ENCODE measurements at regions not wholly inside any gene's neighbourhood (a gene's known extent, or its start where the extent isn't known, plus 50 kb on each side); places are given as distances from the start of the nearest gene placed in this dataset.

- DNase-seq (ENCODE audit: low spot score), result no peak
These were observed 181.9 kb downstream of the PABPC4L start for GRCh38 chr4:134019657-134020056.

GRCh38 chr4:134018846-134019245 is 182.7 kb downstream of the PABPC4L start:
- no peak for DNase-seq (ENCODE audit: low spot score)

GRCh38 chr4:134001057-134001456 is 200.5 kb downstream of the PABPC4L start:
- DNase-seq (ENCODE audit: low spot score), result no peak

- DNase-seq (ENCODE audit: low spot score), result no peak
These were observed 204.2 kb downstream of the PABPC4L start for GRCh38 chr4:133997436-133997835.

GRCh38 chr4:133996431-133997121 is 205.0 kb downstream of the PABPC4L start:
- no peak for DNase-seq (ENCODE audit: low spot score)

GRCh38 chr4:133995243-133995960 is 206.2 kb downstream of the PABPC4L start:
- DNase-seq (ENCODE audit: low spot score), result no peak

- DNase-seq (ENCODE audit: low spot score), result no peak
These were observed 218.9 kb downstream of the PABPC4L start for GRCh38 chr4:133982533-133983224.

- DNase-seq (ENCODE audit: low spot score), result no peak
These were observed 220.3 kb downstream of the PABPC4L start for GRCh38 chr4:133981327-133981726.

- no peak for DNase-seq (ENCODE audit: low spot score)
These were observed 229.0 kb downstream of the PABPC4L start for GRCh38 chr4:133972586-133972985.

- no peak for DNase-seq (ENCODE audit: low spot score)
These were observed 232.3 kb downstream of the PABPC4L start for GRCh38 chr4:133969202-133969848.

GRCh38 chr4:133968174-133968573 is 233.4 kb downstream of the PABPC4L start:
- no peak for DNase-seq (ENCODE audit: low spot score)

GRCh38 chr4:133960975-133961374 is 240.6 kb downstream of the PABPC4L start:
- DNase-seq (ENCODE audit: low spot score), result no peak

GRCh38 chr4:133943081-133943480 is 258.5 kb downstream of the PABPC4L start:
- DNase-seq (ENCODE audit: low spot score), result no peak

GRCh38 chr4:133938061-133938460 is 263.5 kb downstream of the PABPC4L start:
- no peak for DNase-seq (ENCODE audit: low spot score)

- no peak for DNase-seq (ENCODE audit: low spot score)
These were observed 271.9 kb downstream of the PABPC4L start for GRCh38 chr4:133929531-133930239.

- DNase-seq (ENCODE audit: low spot score), result no peak
These were observed 280.1 kb downstream of the PABPC4L start for GRCh38 chr4:133921280-133922195.

- DNase-seq (ENCODE audit: low spot score), result no peak
These were observed 281.4 kb downstream of the PABPC4L start for GRCh38 chr4:133920236-133920635.

- DNase-seq (ENCODE audit: low spot score), result no peak
These were observed 291.4 kb downstream of the PABPC4L start for GRCh38 chr4:133910165-133910564.

- DNase-seq (ENCODE audit: low spot score), result no peak
These were observed 298.6 kb downstream of the PABPC4L start for GRCh38 chr4:133903029-133903428.

GRCh38 chr4:133891011-133891410 is 310.6 kb downstream of the PABPC4L start:
- DNase-seq (ENCODE audit: low spot score), result no peak

- DNase-seq (ENCODE audit: low spot score), result no peak
These were observed 313.9 kb downstream of the PABPC4L start for GRCh38 chr4:133887723-133888122.

Data from SW480 (cell line).